ENCODE measurements at regions not wholly inside any gene's neighbourhood (a gene's known extent, or its start where the extent isn't known, plus 50 kb on each side); places are given as distances from the start of the nearest gene placed in this dataset.

DNA sequence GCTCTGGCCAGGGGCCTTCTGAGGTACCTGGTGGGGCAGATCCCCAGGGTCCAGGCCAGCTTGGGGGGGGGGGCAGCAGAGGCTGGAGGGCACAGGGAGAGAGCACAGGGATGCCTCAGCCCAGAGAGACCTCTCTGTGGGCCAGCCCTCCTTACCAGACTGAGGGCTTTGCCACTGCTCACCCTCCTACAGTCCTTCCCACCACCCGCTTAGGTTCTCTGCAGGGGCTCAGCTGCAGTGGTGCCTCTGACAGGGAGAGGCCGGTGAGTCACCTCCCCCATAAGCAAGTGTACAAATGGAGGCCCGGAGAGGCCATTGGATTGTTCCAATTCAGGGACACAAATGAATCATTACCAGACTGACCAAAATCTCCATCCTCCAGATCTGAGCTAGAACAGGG lies 68.1 kb upstream of the LMO1 start:
- Mint-ChIP-seq H3K27ac (ENCODE audit: unreplicated experiment) (no peak overlapping the region), H3K9me3 (no peaks in the 10 kb centered on the region), H3K4me1 (peaks cover 37% of the 10 kb centered on the region), H3K27me3 (ENCODE audit: low read depth) (no peaks in the 10 kb centered on the region), H3K36me3 (ENCODE audit: low read depth) (no peaks in the 10 kb centered on the region), H3K4me3 (no peak overlapping the region)
- DNase-seq (ENCODE audit: low read depth, low spot score), result no peak
- TF ChIP-seq, protein P1, sequence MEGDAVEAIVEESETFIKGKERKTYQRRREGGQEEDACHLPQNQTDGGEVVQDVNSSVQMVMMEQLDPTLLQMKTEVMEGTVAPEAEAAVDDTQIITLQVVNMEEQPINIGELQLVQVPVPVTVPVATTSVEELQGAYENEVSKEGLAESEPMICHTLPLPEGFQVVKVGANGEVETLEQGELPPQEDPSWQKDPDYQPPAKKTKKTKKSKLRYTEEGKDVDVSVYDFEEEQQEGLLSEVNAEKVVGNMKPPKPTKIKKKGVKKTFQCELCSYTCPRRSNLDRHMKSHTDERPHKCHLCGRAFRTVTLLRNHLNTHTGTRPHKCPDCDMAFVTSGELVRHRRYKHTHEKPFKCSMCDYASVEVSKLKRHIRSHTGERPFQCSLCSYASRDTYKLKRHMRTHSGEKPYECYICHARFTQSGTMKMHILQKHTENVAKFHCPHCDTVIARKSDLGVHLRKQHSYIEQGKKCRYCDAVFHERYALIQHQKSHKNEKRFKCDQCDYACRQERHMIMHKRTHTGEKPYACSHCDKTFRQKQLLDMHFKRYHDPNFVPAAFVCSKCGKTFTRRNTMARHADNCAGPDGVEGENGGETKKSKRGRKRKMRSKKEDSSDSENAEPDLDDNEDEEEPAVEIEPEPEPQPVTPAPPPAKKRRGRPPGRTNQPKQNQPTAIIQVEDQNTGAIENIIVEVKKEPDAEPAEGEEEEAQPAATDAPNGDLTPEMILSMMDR (conservative IDR thresholded peaks at IDR 0.05), result no peak

DNA sequence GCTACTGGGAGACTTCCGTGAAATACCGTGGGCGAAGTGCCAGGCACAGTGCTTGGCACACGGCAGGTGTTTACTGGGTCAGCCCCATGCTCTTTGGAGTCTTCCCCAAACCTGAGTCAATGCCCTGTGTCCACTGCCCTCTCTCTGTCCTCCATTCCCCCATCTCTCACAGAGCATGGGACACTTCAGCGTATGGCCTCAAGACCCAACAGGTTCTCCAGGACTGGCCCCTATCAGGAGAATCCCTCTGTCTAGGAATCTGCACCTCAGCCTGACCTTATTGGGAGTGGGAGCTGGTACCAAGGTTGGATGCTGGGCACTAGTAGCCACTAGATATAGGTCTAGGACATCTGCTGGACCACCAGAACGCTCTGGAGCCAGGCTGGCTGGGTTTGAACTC lies 67.2 kb upstream of the LMO1 start:
- Mint-ChIP-seq H3K4me1 (peaks cover 37% of the 10 kb centered on the region), H3K36me3 (ENCODE audit: low read depth) (no peaks in the 10 kb centered on the region), H3K27me3 (ENCODE audit: low read depth) (no peaks in the 10 kb centered on the region), H3K27ac (ENCODE audit: unreplicated experiment) (no peak overlapping the region), H3K4me3 (no peak overlapping the region), H3K9me3 (no peaks in the 10 kb centered on the region)
- no peak for DNase-seq (ENCODE audit: low read depth, low spot score)
- TF ChIP-seq, protein P1 (conservative IDR thresholded peaks at IDR 0.05), result no peak

DNA sequence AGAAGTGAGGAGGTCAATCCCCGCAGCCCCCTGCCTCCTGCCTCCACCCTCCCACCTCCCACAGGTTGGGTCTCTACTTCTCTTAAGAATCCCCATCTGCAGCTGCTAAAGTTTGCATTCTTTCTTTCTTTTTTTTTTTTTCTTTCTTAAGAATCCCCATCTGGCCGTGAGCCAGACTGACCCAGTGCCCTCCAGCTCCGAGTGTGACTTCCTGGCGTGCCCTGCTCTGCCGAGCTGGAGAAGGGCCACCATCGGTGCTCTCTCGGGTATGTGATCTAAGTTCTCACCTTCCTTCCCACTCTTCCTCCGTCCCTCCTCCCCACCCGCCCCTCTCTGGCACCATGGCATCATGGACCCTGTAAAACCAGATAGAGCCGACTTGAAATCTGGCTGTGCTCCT lies 66.7 kb upstream of the LMO1 start:
- Mint-ChIP-seq H3K27ac (ENCODE audit: unreplicated experiment) (no peak overlapping the region), H3K4me1 (peaks cover 37% of the 10 kb centered on the region)
- TF ChIP-seq, protein P1 (conservative IDR thresholded peaks at IDR 0.05), result no peak

DNA sequence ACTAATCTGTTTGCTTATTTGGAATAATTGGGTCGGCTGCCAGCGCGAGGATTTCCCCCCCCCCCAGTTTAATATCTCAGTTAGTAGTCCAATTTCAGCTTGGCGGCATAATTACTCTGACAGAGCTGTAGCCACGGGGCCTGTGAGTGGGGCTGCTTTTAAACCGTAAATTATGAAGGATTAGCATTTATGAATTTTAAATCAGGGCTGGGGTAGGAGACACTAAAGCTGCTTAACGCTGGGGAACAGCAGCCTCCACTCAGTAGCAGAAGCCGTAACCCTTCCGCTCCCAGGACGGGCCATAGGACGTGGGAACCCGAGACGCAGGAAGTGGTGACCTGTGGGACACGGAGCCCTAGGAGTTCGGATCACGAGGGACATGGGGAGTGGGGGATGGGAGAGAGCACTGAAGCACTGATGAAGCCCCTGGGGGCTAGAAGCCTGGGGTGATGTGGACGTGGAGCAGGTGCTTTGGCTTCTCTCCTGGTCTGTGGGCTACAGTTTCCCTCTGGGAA lies 66.2 kb upstream of the LMO1 start:
- Mint-ChIP-seq H3K4me1 (peaks cover 37% of the 10 kb centered on the region), H3K36me3 (ENCODE audit: low read depth) (no peaks in the 10 kb centered on the region)
- no peak for DNase-seq (ENCODE audit: low read depth, low spot score)

More for the DNA sequence above, 66.7 kb upstream of the LMO1 start:
- DNase-seq (ENCODE audit: low read depth, low spot score), result no peak
- no peaks in the 10 kb centered on the region for H3K9me3 Mint-ChIP-seq
- H3K27me3 Mint-ChIP-seq (ENCODE audit: low read depth), result no peaks in the 10 kb centered on the region
- no peak overlapping the region for H3K4me3 Mint-ChIP-seq
- no peaks in the 10 kb centered on the region for H3K36me3 Mint-ChIP-seq (ENCODE audit: low read depth)

DNA sequence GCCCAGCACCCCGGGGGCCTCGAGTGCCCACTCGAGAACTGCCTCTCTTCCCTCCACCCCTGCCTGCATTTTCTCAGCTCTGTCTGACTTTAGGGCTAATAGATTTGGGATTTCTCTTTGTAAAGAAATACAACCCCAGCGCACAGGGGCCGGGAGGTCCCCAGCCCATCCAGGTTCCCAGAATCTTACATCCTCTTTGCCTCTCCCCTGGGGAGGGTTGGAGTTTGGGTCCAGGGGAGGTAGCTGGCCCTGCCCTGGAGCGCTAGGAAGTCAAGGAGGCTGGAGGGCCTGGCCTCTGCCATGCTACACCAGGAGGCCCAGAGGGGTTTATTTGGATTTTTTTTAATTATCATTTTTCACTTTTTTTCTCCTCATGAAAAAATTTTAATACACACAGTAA lies 65.7 kb upstream of the LMO1 start:
- no peak overlapping the region for H3K27ac Mint-ChIP-seq (ENCODE audit: unreplicated experiment)
- no peaks in the 10 kb centered on the region for H3K36me3 Mint-ChIP-seq (ENCODE audit: low read depth)
- no peaks in the 10 kb centered on the region for H3K9me3 Mint-ChIP-seq
- DNase-seq (ENCODE audit: low read depth, low spot score), result no peak
- TF ChIP-seq, protein P1 (conservative IDR thresholded peaks at IDR 0.05), result no peak
- peaks cover 35% of the 10 kb centered on the region for H3K4me1 Mint-ChIP-seq
- H3K27me3 Mint-ChIP-seq (ENCODE audit: low read depth), result no peaks in the 10 kb centered on the region
- no peak overlapping the region for H3K4me3 Mint-ChIP-seq

More for the DNA sequence above, 66.2 kb upstream of the LMO1 start:
- Mint-ChIP-seq H3K27ac (ENCODE audit: unreplicated experiment) (peak overlapping the region; percentile 12), H3K27me3 (ENCODE audit: low read depth) (no peaks in the 10 kb centered on the region), H3K9me3 (no peaks in the 10 kb centered on the region), H3K4me3 (peak overlapping the region; percentile 49)
- TF ChIP-seq, protein P1 (conservative IDR thresholded peaks at IDR 0.05), result no peak
